H1 (cell line): ENCODE measurements at regions not wholly inside any gene's neighbourhood (a gene's known extent, or its start where the extent isn't known, plus 50 kb on each side); places are given as distances from the start of the nearest gene placed in this dataset.

Experiments used
- CTCF ChIA-PET: fragments of 300-600 bp; sonication (Branson Sonifier 250); formaldehyde crosslinking; loops from one replicate; lab custom pipeline; 2021; ENCODE audit not compliant: partially characterized antibody; lab: Charles Lee
- POLR2A ChIA-PET: fragments of 300-600 bp; sonication (Branson Sonifier 250); formaldehyde crosslinking; loops from one replicate; lab custom pipeline; 2021; ENCODE audit warnings: inconsistent platforms; ENCODE audit not compliant: partially characterized antibody; lab: Charles Lee
- DNase-seq, 2 experiments: peaks; one replicate each; pipeline versions ENCODE4 v3.0.0 to v3.0.0-alpha.2; 2010 to 2022; ENCODE audit warnings: low spot score in 2 of 2, low read depth in 1 of 2, mixed read lengths in 1 of 2
- FAIRE-seq: peaks from 2 replicates; lab custom pipeline; 2011; peaks lifted over from hg19 to GRCh38; lab: Jason Lieb, UNC
- H2AFZ ChIP-seq: 2 replicates; pipeline ENCODE4 v1.8.1; 2012; ENCODE audit warnings: low read length, inconsistent platforms
- H2AK5ac ChIP-seq: 2 replicates; pipeline ENCODE4 v1.6.1; 2013; ENCODE audit warnings: low read depth, low read length
- H2BK120ac ChIP-seq: replicated peaks from 2 replicates; pipeline ENCODE3; 2013; ENCODE audit warnings: low read depth, low read length, inconsistent platforms
- H2BK12ac ChIP-seq: 2 replicates; pipeline ENCODE4 v1.6.1; 2013; ENCODE audit warnings: low read depth, low read length
- H2BK15ac ChIP-seq: 2 replicates; pipeline ENCODE4 v1.6.1; 2013; ENCODE audit warnings: low read length
- H2BK20ac ChIP-seq: 2 replicates; pipeline ENCODE4 v1.6.1; 2013; ENCODE audit warnings: low read length
- H2BK5ac ChIP-seq: 2 replicates; pipeline ENCODE4 v1.6.1; 2013; ENCODE audit warnings: low read depth, low read length
- H3K14ac ChIP-seq: 2 replicates; pipeline ENCODE4 v1.6.1; 2013; ENCODE audit warnings: inconsistent platforms; ENCODE audit not compliant: insufficient read length
- H3K18ac ChIP-seq: 2 replicates; pipeline ENCODE4 v1.6.1; 2013; ENCODE audit warnings: low read length; ENCODE audit errors: extremely low read depth
- H3K23ac ChIP-seq: 2 replicates; pipeline ENCODE4 v1.6.1; 2013; ENCODE audit warnings: inconsistent platforms; ENCODE audit not compliant: insufficient read length
- H3K23me2 ChIP-seq: 2 replicates; pipeline ENCODE4 v1.6.1; 2013; ENCODE audit warnings: low read depth, low read length
- H3K27ac ChIP-seq: 2 replicates; pipeline ENCODE4 v1.6.1; 2011; ENCODE audit warnings: low read depth, low read length, inconsistent platforms
- H3K27me3 ChIP-seq, 4 experiments: replicated peaks in 1 of 4; 1 replicate in 1 of 4; 2 replicates in 3 of 4; pipeline versions ENCODE4 v1.6.1 to v1.8.1; 2011 to 2013; ENCODE audit warnings: low read length in 3 of 4, mild to moderate bottlenecking in 3 of 4, inconsistent platforms in 2 of 4, mixed read lengths in 2 of 4, moderate library complexity in 1 of 4; ENCODE audit not compliant: control insufficient read depth in 3 of 4, insufficient read depth in 3 of 4; ENCODE audit errors: extremely low read depth in 1 of 4
- H3K36me3 ChIP-seq, 4 experiments: 2 replicates each; pipeline versions ENCODE4 v1.6.1 to v1.8.1; 2011 to 2013; ENCODE audit warnings: mild to moderate bottlenecking in 4 of 4, low read length in 3 of 4, moderate library complexity in 2 of 4, control low read depth in 1 of 4, inconsistent platforms in 1 of 4; ENCODE audit not compliant: insufficient read depth in 4 of 4, control insufficient read depth in 2 of 4
- H3K4ac ChIP-seq: replicated peaks from 2 replicates; pipeline ENCODE3; 2013; ENCODE audit warnings: low read length, low read depth, mixed read lengths, inconsistent platforms; ENCODE audit not compliant: insufficient read length
- H3K4me1 ChIP-seq, 4 experiments: replicated peaks in 1 of 4; 1 replicate in 1 of 4; 2 replicates in 3 of 4; pipeline versions ENCODE4 v1.6.1 to v1.8.1; 2011 to 2013; ENCODE audit warnings: low read length in 3 of 4, inconsistent platforms in 2 of 4, mixed read lengths in 1 of 4; ENCODE audit not compliant: insufficient read depth in 4 of 4, control insufficient read depth in 3 of 4
- H3K4me2 ChIP-seq, 2 experiments: 2 replicates each; pipeline versions ENCODE4 v1.6.1 to v1.8.1; 2011 to 2013; ENCODE audit warnings: low read depth in 2 of 2, low read length in 2 of 2, control low read depth in 1 of 2, inconsistent platforms in 1 of 2, mild to moderate bottlenecking in 1 of 2; ENCODE audit not compliant: insufficient read depth in 1 of 2
- H3K4me3 ChIP-seq, 4 experiments: fragments of 200-600, 300-600 bp in 1 of 4; sonication (generic), shearing (Covaris generic), sonication (Bioruptor Twin) in 1 of 4; 2 replicates each; pipeline versions ENCODE4 v1.5.1 to v1.8.1; 2011 to 2016; ENCODE audit warnings: low read length in 4 of 4, low read depth in 3 of 4, control low read depth in 2 of 4, inconsistent platforms in 2 of 4, mild to moderate bottlenecking in 2 of 4, mixed read lengths in 1 of 4, moderate library complexity in 1 of 4; ENCODE audit not compliant: insufficient read depth in 2 of 4; ENCODE audit errors: extremely low read depth in 1 of 4
- H3K56ac ChIP-seq: replicated peaks from 2 replicates; pipeline ENCODE3; 2013; ENCODE audit warnings: low read depth, mild to moderate bottlenecking, mixed read lengths, low read length, inconsistent platforms; ENCODE audit not compliant: insufficient read length
- H3K79me1 ChIP-seq: 2 replicates; pipeline ENCODE4 v1.6.1; 2013; ENCODE audit warnings: low read depth, low read length, control low read depth
- H3K79me2 ChIP-seq, 2 experiments: 2 replicates each; pipeline versions ENCODE4 v1.6.1 to v1.8.1; 2012 to 2013; ENCODE audit warnings: low read length in 2 of 2, mild to moderate bottlenecking in 2 of 2, inconsistent platforms in 1 of 2; ENCODE audit not compliant: insufficient read depth in 2 of 2, control insufficient read depth in 1 of 2
- H3K9ac ChIP-seq, 4 experiments: replicated peaks in 1 of 4; 1 replicate in 1 of 4; 2 replicates in 3 of 4; pipeline versions ENCODE4 v1.6.1 to v1.8.1; 2011 to 2013; ENCODE audit warnings: low read depth in 3 of 4, low read length in 3 of 4, control low read depth in 2 of 4, mild to moderate bottlenecking in 2 of 4, moderate library complexity in 2 of 4, inconsistent platforms in 1 of 4; ENCODE audit errors: extremely low read depth in 1 of 4
- H3K9me3 ChIP-seq, 2 experiments: 2 replicates each; pipeline versions ENCODE4 v1.6.1 to v1.8.1; 2012 to 2013; ENCODE audit warnings: mild to moderate bottlenecking in 2 of 2, moderate library complexity in 2 of 2, control low read depth in 1 of 2, inconsistent platforms in 1 of 2, low read depth in 1 of 2, low read length in 1 of 2, mixed read lengths in 1 of 2; ENCODE audit not compliant: insufficient read depth in 2 of 2
- H4K20me1 ChIP-seq, 2 experiments: replicated peaks in 1 of 2; 2 replicates each; pipeline versions ENCODE3 to v1.8.1; 2011 to 2013; ENCODE audit warnings: inconsistent platforms in 2 of 2, low read length in 2 of 2, mild to moderate bottlenecking in 1 of 2; ENCODE audit not compliant: insufficient read depth in 2 of 2, control insufficient read depth in 1 of 2
- H4K5ac ChIP-seq: 2 replicates; pipeline ENCODE4 v1.6.1; 2013; ENCODE audit warnings: low read length, low read depth, mixed read lengths, inconsistent platforms; ENCODE audit not compliant: insufficient read length
- H4K8ac ChIP-seq: 2 replicates; pipeline ENCODE4 v1.8.0; 2013; ENCODE audit warnings: mild to moderate bottlenecking, moderate library complexity, low read length, inconsistent platforms; ENCODE audit not compliant: insufficient read depth; ENCODE audit errors: extremely low read depth
- H4K91ac ChIP-seq: replicated peaks from 2 replicates; pipeline ENCODE3; 2013; ENCODE audit warnings: low read length, mixed read lengths, inconsistent platforms; ENCODE audit not compliant: insufficient read length
- BACH1 ChIP-seq: IDR thresholded peaks from 2 replicates; pipeline ENCODE4 v1.6.1; 2012; ENCODE audit warnings: low read length, improper control_type of control experiment
- CHD2 ChIP-seq: IDR thresholded peaks from 2 replicates; pipeline ENCODE4 v1.6.1; 2012; ENCODE audit warnings: low read length, improper control_type of control experiment
- EZH2 ChIP-seq: fragments of 200-600 bp; sonication (generic); IDR thresholded peaks from 2 replicates; pipeline ENCODE4 v1.7.1; 2012; ENCODE audit warnings: low read depth, mild to moderate bottlenecking, moderate library complexity, low read length, inconsistent platforms; ENCODE audit not compliant: severe bottlenecking
- HDAC2 ChIP-seq, 2 experiments: fragments of 300-600 bp in 1 of 2; sonication (generic) in 1 of 2; IDR thresholded peaks; 2 replicates each; pipeline ENCODE4 v1.6.1; 2011 to 2012; ENCODE audit warnings: low read depth in 2 of 2, low read length in 2 of 2, mild to moderate bottlenecking in 2 of 2, moderate library complexity in 2 of 2, borderline replicate concordance in 1 of 2, inconsistent platforms in 1 of 2
- HDAC6 ChIP-seq: IDR thresholded peaks from one replicate; pipeline ENCODE4 v1.7.1; 2012; ENCODE audit warnings: low read depth, mild to moderate bottlenecking, inconsistent platforms, low read length, moderate library complexity
- KDM5A ChIP-seq: fragments of 200-600 bp; IDR thresholded peaks from 2 replicates; pipeline ENCODE4 v1.7.1; 2012; ENCODE audit warnings: mild to moderate bottlenecking, low read length, inconsistent platforms, mixed read lengths
- PHF8 ChIP-seq: fragments of 200-600 bp; sonication (generic); conservative IDR thresholded peaks from 2 replicates; pipeline ENCODE4 v1.7.1; 2012; ENCODE audit warnings: low read depth, mild to moderate bottlenecking, inconsistent platforms, low read length, moderate library complexity
- POU5F1 ChIP-seq: IDR thresholded peaks from 2 replicates; pipeline ENCODE4 v1.6.1; 2011; ENCODE audit warnings: low read depth, mild to moderate bottlenecking, low read length, moderate library complexity
- RXRA ChIP-seq: IDR thresholded peaks from 2 replicates; pipeline ENCODE4 v1.6.1; 2011; ENCODE audit warnings: low read depth, mild to moderate bottlenecking, low read length, moderate library complexity; ENCODE audit not compliant: insufficient read depth
- SP4 ChIP-seq: IDR thresholded peaks from 2 replicates; pipeline ENCODE4 v1.6.1; 2012; ENCODE audit warnings: low read length, inconsistent platforms
- TAF1 ChIP-seq: IDR thresholded peaks from 2 replicates; pipeline ENCODE4 v1.6.1; 2011; ENCODE audit warnings: mild to moderate bottlenecking, low read depth, low read length
- TCF12 ChIP-seq: IDR thresholded peaks from 2 replicates; pipeline ENCODE4 v1.6.1; 2011; ENCODE audit warnings: low read depth, mild to moderate bottlenecking, low read length
- WGBS, 2 experiments: shearing (Covaris generic) in 1 of 2; methylation state at CpG; one replicate each; pipeline versions ENCODE4 v1.1.6 to v1.1.7; 2013 to 2015; ENCODE audit warnings: low lambda C conversion rate in 2 of 2, mixed read lengths in 2 of 2, inconsistent platforms in 1 of 2, low coverage in 1 of 2, missing lambda C conversion rate in 1 of 2; ENCODE audit not compliant: insufficient replicate concordance in 2 of 2, insufficient coverage in 1 of 2, insufficient read length in 1 of 2; ENCODE audit errors: extremely low coverage in 1 of 2, missing lambda C conversion rate in 1 of 2; 5-methylcytosine and 5-hydroxymethylcytosine counted together
- TF ChIP-seq, protein P1 (sequence below): IDR thresholded peaks from 2 replicates; pipeline ENCODE4 v1.6.1; 2012; ENCODE audit warnings: low read length, inconsistent platforms
- TF ChIP-seq, protein P2 (sequence below): IDR thresholded peaks from 2 replicates; pipeline ENCODE4 v1.6.1; 2012; ENCODE audit warnings: inconsistent platforms

DNA sequence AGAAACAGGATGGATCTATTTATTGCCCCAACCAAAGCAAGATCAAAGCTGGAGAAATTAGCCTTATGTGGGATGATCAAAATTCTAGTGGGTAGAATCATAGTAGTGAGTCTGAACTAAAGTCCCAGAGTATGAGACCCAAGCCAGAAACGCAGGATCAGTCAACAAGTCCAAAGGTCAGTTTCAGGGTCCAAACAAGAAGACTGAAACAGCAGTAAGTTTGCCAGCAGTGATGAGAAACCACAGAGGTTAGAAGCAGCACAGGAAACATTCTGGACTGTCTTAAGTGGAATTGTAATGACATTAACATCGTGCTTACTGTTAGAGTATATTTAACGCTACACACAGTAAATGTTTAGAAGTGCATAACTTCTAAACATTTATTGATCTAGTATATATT lies 251.0 kb downstream of the LRRIQ3 start:
- no peak overlapping the region for H3K14ac ChIP-seq
- no peaks in the 10 kb centered on the region for H3K23me2 ChIP-seq
- no peak overlapping the region for H3K4me3 ChIP-seq
- H3K23ac ChIP-seq = no peak overlapping the region
- no peaks in the 10 kb centered on the region for H4K20me1 ChIP-seq
- no peak overlapping the region for H3K27ac ChIP-seq
- no peak overlapping the region for H3K9ac ChIP-seq
- H4K91ac ChIP-seq = no peak overlapping the region
- CTCF ChIA-PET = interaction anchor here (1.4 kb wide), 1 partner anchor 108 kb away, joined by 3 read pairs; no protein-coding TSS in a partner anchor
- no peaks in the 10 kb centered on the region for H3K36me3 ChIP-seq
- no peak overlapping the region for H2BK120ac ChIP-seq
- H2AK5ac ChIP-seq = no peak overlapping the region
- no peak overlapping the region for H2BK12ac ChIP-seq
- no peak overlapping the region for H2AFZ ChIP-seq
- no peak overlapping the region for H3K18ac ChIP-seq
- no peak overlapping the region for H4K5ac ChIP-seq
- no peak overlapping the region for H3K56ac ChIP-seq
- DNase-seq = no peak
- no peak overlapping the region for H2BK20ac ChIP-seq
- H3K79me2 ChIP-seq = no peaks in the 10 kb centered on the region
- H3K4ac ChIP-seq = no peak overlapping the region
- no peaks in the 10 kb centered on the region for H3K9me3 ChIP-seq
- peaks cover 0 to 4% (median 1%) of the 10 kb centered on the region in 4 experiments; a peak in 1 of 7 replicates for H3K4me1 ChIP-seq
- H3K79me1 ChIP-seq = no peaks in the 10 kb centered on the region
- 98% methylated on average over 3 of the region's 3 CpGs; no CpG with 5 or more reads in 1 of the 2 experiments for WGBS, 2 experiments
- FAIRE-seq = no peak
- H2BK5ac ChIP-seq = no peak overlapping the region
- POLR2A ChIA-PET = no interaction called here
- TF ChIP-seq POU5F1 (no peak), HDAC2 (IDR thresholded peaks at IDR 0.05; ENCODE audit: borderline replicate concordance in 1 of 2, low read depth in 2 of 2, low read length in 2 of 2) (no peak), CHD2 (no peak), TCF12 (no peak), RXRA (no peak), BACH1 (no peak), PHF8 (no peak), TAF1 (no peak), EZH2 (no peak), KDM5A (no peak), SP4 (no peak), HDAC6 (no peak)
- TF ChIP-seq, protein P1, sequence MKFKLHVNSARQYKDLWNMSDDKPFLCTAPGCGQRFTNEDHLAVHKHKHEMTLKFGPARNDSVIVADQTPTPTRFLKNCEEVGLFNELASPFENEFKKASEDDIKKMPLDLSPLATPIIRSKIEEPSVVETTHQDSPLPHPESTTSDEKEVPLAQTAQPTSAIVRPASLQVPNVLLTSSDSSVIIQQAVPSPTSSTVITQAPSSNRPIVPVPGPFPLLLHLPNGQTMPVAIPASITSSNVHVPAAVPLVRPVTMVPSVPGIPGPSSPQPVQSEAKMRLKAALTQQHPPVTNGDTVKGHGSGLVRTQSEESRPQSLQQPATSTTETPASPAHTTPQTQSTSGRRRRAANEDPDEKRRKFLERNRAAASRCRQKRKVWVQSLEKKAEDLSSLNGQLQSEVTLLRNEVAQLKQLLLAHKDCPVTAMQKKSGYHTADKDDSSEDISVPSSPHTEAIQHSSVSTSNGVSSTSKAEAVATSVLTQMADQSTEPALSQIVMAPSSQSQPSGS = no peak
- TF ChIP-seq, protein P2, sequence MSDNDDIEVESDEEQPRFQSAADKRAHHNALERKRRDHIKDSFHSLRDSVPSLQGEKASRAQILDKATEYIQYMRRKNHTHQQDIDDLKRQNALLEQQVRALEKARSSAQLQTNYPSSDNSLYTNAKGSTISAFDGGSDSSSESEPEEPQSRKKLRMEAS = no peak
- H4K8ac ChIP-seq = no peak overlapping the region
- H2BK15ac ChIP-seq = no peak overlapping the region
- no peaks in the 10 kb centered on the region for H3K27me3 ChIP-seq
- H3K4me2 ChIP-seq = no peak overlapping the region
